ENCODE measurements at regions not wholly inside any gene's neighbourhood (a gene's known extent, or its start where the extent isn't known, plus 50 kb on each side); places are given as distances from the start of the nearest gene placed in this dataset.

GRCh38 chr7:142385491-142386340 lies 127.9 kb upstream of the PRSS58 start:
- DNase-seq, result peak; percentile 41

- no peak for DNase-seq
These were observed 126.7 kb upstream of the PRSS58 start for GRCh38 chr7:142384493-142384922.

- DNase-seq, result no peak
These were observed 126.1 kb upstream of the PRSS58 start for GRCh38 chr7:142383841-142384492.

- DNase-seq, result no peak
These were observed 124.0 kb upstream of the PRSS58 start for GRCh38 chr7:142381727-142382390.

GRCh38 chr7:142380069-142380468 lies 122.2 kb upstream of the PRSS58 start:
- DNase-seq, result no peak

GRCh38 chr7:142379201-142379885 lies 121.5 kb upstream of the PRSS58 start:
- no peak for DNase-seq

- DNase-seq, result no peak
These were observed 119.7 kb upstream of the PRSS58 start for GRCh38 chr7:142377567-142377966.

- DNase-seq, result no peak
These were observed 118.6 kb upstream of the PRSS58 start for GRCh38 chr7:142376356-142376997.

- no peak for DNase-seq
These were observed 118.0 kb upstream of the PRSS58 start for GRCh38 chr7:142375710-142376313.

- no peak for DNase-seq
These were observed 114.9 kb upstream of the PRSS58 start for GRCh38 chr7:142372727-142373126.

- no peak for DNase-seq
These were observed 113.9 kb upstream of the PRSS58 start for GRCh38 chr7:142371586-142372377.

- DNase-seq, result no peak
These were observed 107.6 kb upstream of the PRSS58 start for GRCh38 chr7:142365410-142365842.

- DNase-seq, result no peak
These were observed 106.7 kb upstream of the PRSS58 start for GRCh38 chr7:142364551-142364950.

GRCh38 chr7:142362349-142362748 lies 104.5 kb upstream of the PRSS58 start:
- DNase-seq, result no peak

GRCh38 chr7:142359694-142360279 lies 101.9 kb upstream of the PRSS58 start:
- no peak for DNase-seq

GRCh38 chr7:142357953-142358520 lies 100.2 kb upstream of the PRSS58 start:
- DNase-seq, result peak; percentile 35

GRCh38 chr7:142356166-142356565 lies 98.3 kb upstream of the PRSS58 start:
- DNase-seq, result peak; percentile 83

- no peak for DNase-seq
These were observed 97.5 kb upstream of the PRSS58 start for GRCh38 chr7:142355328-142355727.

- DNase-seq, result no peak
These were observed 95.5 kb upstream of the PRSS58 start for GRCh38 chr7:142353147-142354060.
